A549 (cell line): ENCODE measurements at regions not wholly inside any gene's neighbourhood (a gene's known extent, or its start where the extent isn't known, plus 50 kb on each side); places are given as distances from the start of the nearest gene placed in this dataset.
A peak's percentile ranks its signal among the peaks of the same experiment; 100 is the strongest.

ENCODE experiments used
- ATAC-seq, 2 experiments: fragments of 200-7000 bp in 1 of 2; fragments of >200 bp in 1 of 2; cut with Nextera tagmentation in 1 of 2; cut with Tn5 transposase in 1 of 2; 3 replicates each; pipeline versions ENCODE4 v1.8.0 to v1.9.1; 2018 to 2020; ENCODE audit warnings: mild to moderate bottlenecking in 1 of 2, moderate library complexity in 1 of 2
- CTCF ChIA-PET: fragments of 300-600 bp; sonication (Branson Sonifier 250); formaldehyde crosslinking; extraction: SDS; loops from one replicate; lab custom pipeline; 2021; ENCODE audit warnings: antibody characterized with exemption, inconsistent platforms; lab: Yijun Ruan, JAX
- POLR2A ChIA-PET: fragments of 350-600 bp; formaldehyde crosslinking; extraction: SDS; loops from one replicate; lab custom pipeline; 2021; ENCODE audit warnings: antibody characterized with exemption, inconsistent platforms; lab: Yijun Ruan, JAX
- DNase-seq, 2 experiments: peaks; one replicate each; pipeline versions ENCODE4 v3.0.0 to v3.0.0-alpha.2; 2011 to 2016; ENCODE audit warnings: low read depth in 1 of 2, low spot score in 1 of 2
- FAIRE-seq: peaks from 2 replicates; lab custom pipeline; 2011; peaks lifted over from hg19 to GRCh38; lab: Jason Lieb, UNC
- H3K27ac ChIP-seq, 2 experiments: fragments of >200 bp; sonication (Bioruptor Twin); formaldehyde crosslinking; 3 replicates each; pipeline ENCODE4 v1.5.1; 2016 to 2017
- H3K4me1 ChIP-seq: fragments of >200 bp; sonication (Bioruptor Twin); formaldehyde crosslinking; 3 replicates; pipeline ENCODE4 v1.6.1; 2016
- H3K4me2 ChIP-seq: fragments of >200 bp; sonication (Bioruptor Twin); formaldehyde crosslinking; 3 replicates; pipeline ENCODE4 v1.6.1; 2016
- H3K4me3 ChIP-seq: fragments of >200 bp; sonication (Bioruptor Twin); formaldehyde crosslinking; 3 replicates; pipeline ENCODE4 v1.5.1; 2016
- H3K9me3 ChIP-seq: fragments of >200 bp; sonication (Bioruptor Twin); formaldehyde crosslinking; 3 replicates; pipeline ENCODE4 v1.6.1; 2016
- CBX2 ChIP-seq: fragments of 200-600 bp; sonication (generic); IDR thresholded peaks from 2 replicates; pipeline ENCODE4 v1.6.1; 2016; ENCODE audit warnings: low read depth, mild to moderate bottlenecking, borderline replicate concordance
- CBX8 ChIP-seq: fragments of 200-600 bp; sonication (generic); IDR thresholded peaks from 2 replicates; pipeline ENCODE4 v1.6.1; 2016
- FOXS1 ChIP-seq: fragments of 250-450 bp; sonication (Bioruptor Pico); IDR thresholded peaks from 2 replicates; pipeline ENCODE4 v1.5.0; 2020; ENCODE audit warnings: mild to moderate bottlenecking, moderate library complexity
- HOXA7 ChIP-seq: fragments of 250-450 bp; sonication (Bioruptor Pico); IDR thresholded peaks from 2 replicates; pipeline ENCODE4 v1.5.0; 2020; ENCODE audit warnings: mild to moderate bottlenecking, moderate library complexity
- KDM1A ChIP-seq: fragments of 200-600 bp; sonication (generic); IDR thresholded peaks from 2 replicates; pipeline ENCODE4 v1.6.1; 2016; ENCODE audit warnings: low read depth, mild to moderate bottlenecking
- MAZ ChIP-seq: fragments of 150-350 bp; IDR thresholded peaks from 2 replicates; pipeline ENCODE4 v1.6.1; 2014; ENCODE audit warnings: antibody characterized with exemption, low read depth, low read length, borderline replicate concordance
- MYC ChIP-seq: IDR thresholded peaks from 2 replicates; pipeline ENCODE4 v1.6.1; 2012; ENCODE audit warnings: mild to moderate bottlenecking, inconsistent platforms, low read length, improper control_type of control experiment, borderline replicate concordance
- NFE2L2 ChIP-seq: fragments of 150-350 bp; conservative IDR thresholded peaks from 2 replicates; pipeline ENCODE4 v1.6.1; 2014; ENCODE audit warnings: low read length
- PHF8 ChIP-seq: fragments of 200-600 bp; sonication (generic); IDR thresholded peaks from 2 replicates; pipeline ENCODE4 v1.6.1; 2016; ENCODE audit warnings: low read depth, mild to moderate bottlenecking, antibody characterized with exemption, moderate library complexity, borderline replicate concordance
- POLR2AphosphoS2 ChIP-seq: conservative IDR thresholded peaks from 2 replicates; pipeline ENCODE4 v1.6.1; 2012; ENCODE audit warnings: low read length, improper control_type of control experiment, inconsistent platforms
- RAD21 ChIP-seq, 2 experiments: fragments of >200 bp in 1 of 2; sonication (Bioruptor Twin) in 1 of 2; formaldehyde crosslinking in 1 of 2; IDR thresholded peaks in 1 of 2; conservative IDR thresholded peaks in 1 of 2; 2 replicates in 1 of 2; 3 replicates in 1 of 2; pipeline ENCODE4 v1.6.1; 2012 to 2018; ENCODE audit warnings: inconsistent platforms in 1 of 2
- RCOR1 ChIP-seq: fragments of 150-350 bp; IDR thresholded peaks from 2 replicates; pipeline ENCODE4 v1.6.1; 2014; ENCODE audit warnings: antibody characterized with exemption, low read length, low read depth
- RFX5 ChIP-seq: fragments of 450-650 bp; IDR thresholded peaks from 2 replicates; pipeline ENCODE4 v1.7.1; 2014; ENCODE audit warnings: antibody characterized with exemption, mild to moderate bottlenecking, moderate library complexity
- WGBS: methylation state at CpG from one replicate; pipeline ENCODE4 v1.1.6; 2017; ENCODE audit errors: missing lambda C conversion rate; 5-methylcytosine and 5-hydroxymethylcytosine counted together
- TF ChIP-seq, protein P1 (sequence below): fragments of 150-350 bp; IDR thresholded peaks from 2 replicates; pipeline ENCODE4 v1.6.1; 2014; ENCODE audit warnings: low read depth, mild to moderate bottlenecking, low read length
- TF ChIP-seq, protein P2 (sequence below): fragments of 200-600 bp; sonication (generic); IDR thresholded peaks from 2 replicates; pipeline ENCODE4 v1.6.1; 2016; ENCODE audit warnings: antibody characterized with exemption, mild to moderate bottlenecking, moderate library complexity
- TF ChIP-seq, protein P3 (sequence below): fragments of 450-650 bp; IDR thresholded peaks from 2 replicates; pipeline ENCODE4 v1.6.1; 2014; ENCODE audit warnings: antibody characterized with exemption
- TF ChIP-seq, protein P4 (sequence below): fragments of 250-450 bp; sonication (Bioruptor Pico); IDR thresholded peaks from 2 replicates; pipeline ENCODE4 v1.5.0; 2020; ENCODE audit warnings: low read depth, mild to moderate bottlenecking, moderate library complexity

GRCh38 chr17:77883213-77883650 lies 75.3 kb upstream of the TNRC6C start:
- Histone ChIP-seq H3K9me3 (no peaks in the 10 kb centered on the region), H3K4me2 (no peak overlapping the region), H3K4me1 (peaks cover 18% of the 10 kb centered on the region; the same call in 2 of the 3 replicates), H3K27ac (no peak overlapping the region), H3K4me3 (no peak overlapping the region)
- no peak for ATAC-seq
- POLR2A ChIA-PET: interaction anchor here (1.3 kb wide), 1 partner anchor 75 kb away, joined by 4 read pairs; the partner anchor contains the start of gene TNRC6C
- CTCF ChIA-PET: no interaction called here
- FAIRE-seq: no peak
- no peak for TF ChIP-seq MYC
- TF ChIP-seq KDM1A: no peak
- TF ChIP-seq, protein P1, sequence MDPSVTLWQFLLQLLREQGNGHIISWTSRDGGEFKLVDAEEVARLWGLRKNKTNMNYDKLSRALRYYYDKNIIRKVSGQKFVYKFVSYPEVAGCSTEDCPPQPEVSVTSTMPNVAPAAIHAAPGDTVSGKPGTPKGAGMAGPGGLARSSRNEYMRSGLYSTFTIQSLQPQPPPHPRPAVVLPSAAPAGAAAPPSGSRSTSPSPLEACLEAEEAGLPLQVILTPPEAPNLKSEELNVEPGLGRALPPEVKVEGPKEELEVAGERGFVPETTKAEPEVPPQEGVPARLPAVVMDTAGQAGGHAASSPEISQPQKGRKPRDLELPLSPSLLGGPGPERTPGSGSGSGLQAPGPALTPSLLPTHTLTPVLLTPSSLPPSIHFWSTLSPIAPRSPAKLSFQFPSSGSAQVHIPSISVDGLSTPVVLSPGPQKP: no peak
- no peak for DNase-seq
- WGBS: 72% methylated on average over 10 of the region's 10 CpGs

DNA sequence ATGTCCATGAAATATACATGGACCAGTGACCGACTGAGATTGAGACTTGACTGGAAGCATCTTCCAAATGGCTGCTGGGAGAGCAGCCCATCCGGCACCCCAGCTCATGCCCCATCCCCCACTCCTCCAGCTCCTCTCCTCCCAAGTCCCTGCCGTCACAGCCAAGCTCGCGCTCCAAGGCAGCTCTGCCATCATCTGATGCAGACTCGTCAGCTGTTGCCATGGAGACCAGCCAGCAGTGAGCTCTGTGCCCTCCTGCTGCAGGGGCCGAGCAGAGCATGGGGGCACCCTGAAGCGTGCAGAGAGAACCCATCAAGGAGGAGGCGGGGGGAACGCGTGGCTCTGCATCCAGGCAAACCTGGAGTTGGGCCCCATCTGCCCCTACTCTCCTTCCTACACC lies 74.5 kb upstream of the TNRC6C start:
- FAIRE-seq (no peak), ATAC-seq (no peak), DNase-seq (no peak)
- Histone ChIP-seq H3K9me3 (no peaks in the 10 kb centered on the region), H3K4me3 (no peak overlapping the region), H3K27ac (no peak overlapping the region), H3K4me2 (no peak overlapping the region), H3K4me1 (peaks cover 20% of the 10 kb centered on the region; the same call in 2 of the 3 replicates)
- ChIA-PET POLR2A (interaction anchor here (1.3 kb wide), 1 partner anchor 75 kb away, joined by 4 read pairs; the partner anchor contains the start of gene TNRC6C), CTCF (interaction anchor here (0.6 to 1.3 kb wide), 3 partner anchors 9 to 379 kb away, joined by 3 read pairs; no protein-coding TSS in a partner anchor)
- 53% methylated on average over 9 of the region's 11 CpGs for WGBS
- TF ChIP-seq CBX8 (no peak), RCOR1 (no peak), NFE2L2 (no peak), RFX5 (peak; percentile 78), CBX2 (no peak)
- TF ChIP-seq, protein P2, sequence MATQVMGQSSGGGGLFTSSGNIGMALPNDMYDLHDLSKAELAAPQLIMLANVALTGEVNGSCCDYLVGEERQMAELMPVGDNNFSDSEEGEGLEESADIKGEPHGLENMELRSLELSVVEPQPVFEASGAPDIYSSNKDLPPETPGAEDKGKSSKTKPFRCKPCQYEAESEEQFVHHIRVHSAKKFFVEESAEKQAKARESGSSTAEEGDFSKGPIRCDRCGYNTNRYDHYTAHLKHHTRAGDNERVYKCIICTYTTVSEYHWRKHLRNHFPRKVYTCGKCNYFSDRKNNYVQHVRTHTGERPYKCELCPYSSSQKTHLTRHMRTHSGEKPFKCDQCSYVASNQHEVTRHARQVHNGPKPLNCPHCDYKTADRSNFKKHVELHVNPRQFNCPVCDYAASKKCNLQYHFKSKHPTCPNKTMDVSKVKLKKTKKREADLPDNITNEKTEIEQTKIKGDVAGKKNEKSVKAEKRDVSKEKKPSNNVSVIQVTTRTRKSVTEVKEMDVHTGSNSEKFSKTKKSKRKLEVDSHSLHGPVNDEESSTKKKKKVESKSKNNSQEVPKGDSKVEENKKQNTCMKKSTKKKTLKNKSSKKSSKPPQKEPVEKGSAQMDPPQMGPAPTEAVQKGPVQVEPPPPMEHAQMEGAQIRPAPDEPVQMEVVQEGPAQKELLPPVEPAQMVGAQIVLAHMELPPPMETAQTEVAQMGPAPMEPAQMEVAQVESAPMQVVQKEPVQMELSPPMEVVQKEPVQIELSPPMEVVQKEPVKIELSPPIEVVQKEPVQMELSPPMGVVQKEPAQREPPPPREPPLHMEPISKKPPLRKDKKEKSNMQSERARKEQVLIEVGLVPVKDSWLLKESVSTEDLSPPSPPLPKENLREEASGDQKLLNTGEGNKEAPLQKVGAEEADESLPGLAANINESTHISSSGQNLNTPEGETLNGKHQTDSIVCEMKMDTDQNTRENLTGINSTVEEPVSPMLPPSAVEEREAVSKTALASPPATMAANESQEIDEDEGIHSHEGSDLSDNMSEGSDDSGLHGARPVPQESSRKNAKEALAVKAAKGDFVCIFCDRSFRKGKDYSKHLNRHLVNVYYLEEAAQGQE: no peak
- TF ChIP-seq, protein P1: no peak

DNA sequence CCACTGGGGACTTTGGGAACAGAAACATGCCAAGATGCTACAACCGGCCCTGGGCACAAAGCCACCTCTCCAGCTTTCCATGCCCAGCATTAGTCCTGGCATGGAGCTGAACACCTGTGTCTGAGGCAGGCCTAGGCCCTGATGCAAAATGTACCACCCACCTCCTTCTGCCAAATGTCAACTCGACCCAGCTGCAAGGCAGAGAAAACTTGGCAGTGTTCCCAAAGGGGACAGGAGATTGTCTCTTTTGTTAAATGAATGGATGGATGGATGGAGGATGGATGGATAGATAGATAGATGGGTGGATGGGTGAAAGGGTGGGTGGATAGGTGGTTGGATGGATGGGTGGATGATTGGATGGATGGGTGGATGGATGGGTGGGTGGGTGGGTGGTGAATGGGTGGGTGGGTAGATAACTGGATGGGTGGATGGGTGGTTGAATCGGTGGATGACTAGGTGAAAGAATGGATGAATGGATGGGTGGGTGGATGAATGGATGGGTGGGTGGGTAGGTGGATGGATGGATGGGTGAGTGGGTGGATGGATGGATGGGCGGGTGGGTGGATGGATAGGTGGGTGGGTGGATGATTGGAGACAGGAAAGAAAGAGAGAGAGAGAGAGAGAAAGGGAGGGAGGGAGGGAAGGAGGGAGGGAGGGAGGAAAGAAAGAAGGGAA lies 73.4 kb upstream of the TNRC6C start:
- DNase-seq (no peak), ATAC-seq (no peak), FAIRE-seq (no peak)
- peaks cover 20% of the 10 kb centered on the region; the same call in 2 of the 3 replicates for H3K4me1 ChIP-seq
- H3K4me2 ChIP-seq: no peak overlapping the region
- no peak overlapping the region for H3K4me3 ChIP-seq
- ChIA-PET POLR2A (interaction anchor here (1.3 to 3.5 kb wide), 2 partner anchors 73 to 74 kb away, joined by 4 to 48 read pairs; partner anchors contain the start of gene TNRC6C), CTCF (interaction anchor here (0.8 to 2.4 kb wide), 4 partner anchors 10 to 342 kb away, joined by 3 to 10 read pairs (median 3); no protein-coding TSS in a partner anchor)
- H3K9me3 ChIP-seq: no peaks in the 10 kb centered on the region
- no peak overlapping the region for H3K27ac ChIP-seq
- TF ChIP-seq, protein P1: no peak
- TF ChIP-seq POLR2AphosphoS2: no peak
- TF ChIP-seq FOXS1 (CRISPR knock-in tag): no peak
- TF ChIP-seq PHF8: no peak
- TF ChIP-seq MAZ: no peak
- no peak for TF ChIP-seq RAD21 (conservative IDR thresholded peaks at IDR 0.05 in 1 of 2, IDR thresholded peaks at IDR 0.05 in 1 of 2)
- TF ChIP-seq, protein P3, sequence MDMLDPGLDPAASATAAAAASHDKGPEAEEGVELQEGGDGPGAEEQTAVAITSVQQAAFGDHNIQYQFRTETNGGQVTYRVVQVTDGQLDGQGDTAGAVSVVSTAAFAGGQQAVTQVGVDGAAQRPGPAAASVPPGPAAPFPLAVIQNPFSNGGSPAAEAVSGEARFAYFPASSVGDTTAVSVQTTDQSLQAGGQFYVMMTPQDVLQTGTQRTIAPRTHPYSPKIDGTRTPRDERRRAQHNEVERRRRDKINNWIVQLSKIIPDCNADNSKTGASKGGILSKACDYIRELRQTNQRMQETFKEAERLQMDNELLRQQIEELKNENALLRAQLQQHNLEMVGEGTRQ: no peak
- no peak for TF ChIP-seq HOXA7 (CRISPR knock-in tag)
- no peak for TF ChIP-seq RFX5
- TF ChIP-seq, protein P4, sequence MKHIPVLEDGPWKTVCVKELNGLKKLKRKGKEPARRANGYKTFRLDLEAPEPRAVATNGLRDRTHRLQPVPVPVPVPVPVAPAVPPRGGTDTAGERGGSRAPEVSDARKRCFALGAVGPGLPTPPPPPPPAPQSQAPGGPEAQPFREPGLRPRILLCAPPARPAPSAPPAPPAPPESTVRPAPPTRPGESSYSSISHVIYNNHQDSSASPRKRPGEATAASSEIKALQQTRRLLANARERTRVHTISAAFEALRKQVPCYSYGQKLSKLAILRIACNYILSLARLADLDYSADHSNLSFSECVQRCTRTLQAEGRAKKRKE (CRISPR knock-in tag): no peak
- WGBS: 31% methylated on average over 3 of the region's 4 CpGs
